H1 (cell line): ENCODE measurements at regions not wholly inside any gene's neighbourhood (a gene's known extent, or its start where the extent isn't known, plus 50 kb on each side); places are given as distances from the start of the nearest gene placed in this dataset.

ENCODE experiments used
- CTCF ChIA-PET: fragments of 300-600 bp; sonication (Branson Sonifier 250); formaldehyde crosslinking; loops from one replicate; lab custom pipeline; 2021; ENCODE audit not compliant: partially characterized antibody; lab: Charles Lee
- POLR2A ChIA-PET: fragments of 300-600 bp; sonication (Branson Sonifier 250); formaldehyde crosslinking; loops from one replicate; lab custom pipeline; 2021; ENCODE audit warnings: inconsistent platforms; ENCODE audit not compliant: partially characterized antibody; lab: Charles Lee
- DNase-seq, 2 experiments: peaks; one replicate each; pipeline versions ENCODE4 v3.0.0 to v3.0.0-alpha.2; 2010 to 2022; ENCODE audit warnings: low spot score in 2 of 2, low read depth in 1 of 2, mixed read lengths in 1 of 2
- FAIRE-seq: peaks from 2 replicates; lab custom pipeline; 2011; peaks lifted over from hg19 to GRCh38; lab: Jason Lieb, UNC
- H2AFZ ChIP-seq: 2 replicates; pipeline ENCODE4 v1.8.1; 2012; ENCODE audit warnings: low read length, inconsistent platforms
- H2AK5ac ChIP-seq: 2 replicates; pipeline ENCODE4 v1.6.1; 2013; ENCODE audit warnings: low read depth, low read length
- H2BK120ac ChIP-seq: replicated peaks from 2 replicates; pipeline ENCODE3; 2013; ENCODE audit warnings: low read depth, low read length, inconsistent platforms
- H2BK12ac ChIP-seq: 2 replicates; pipeline ENCODE4 v1.6.1; 2013; ENCODE audit warnings: low read depth, low read length
- H2BK15ac ChIP-seq: 2 replicates; pipeline ENCODE4 v1.6.1; 2013; ENCODE audit warnings: low read length
- H2BK20ac ChIP-seq: 2 replicates; pipeline ENCODE4 v1.6.1; 2013; ENCODE audit warnings: low read length
- H2BK5ac ChIP-seq: 2 replicates; pipeline ENCODE4 v1.6.1; 2013; ENCODE audit warnings: low read depth, low read length
- H3K14ac ChIP-seq: 2 replicates; pipeline ENCODE4 v1.6.1; 2013; ENCODE audit warnings: inconsistent platforms; ENCODE audit not compliant: insufficient read length
- H3K18ac ChIP-seq: 2 replicates; pipeline ENCODE4 v1.6.1; 2013; ENCODE audit warnings: low read length; ENCODE audit errors: extremely low read depth
- H3K23ac ChIP-seq: 2 replicates; pipeline ENCODE4 v1.6.1; 2013; ENCODE audit warnings: inconsistent platforms; ENCODE audit not compliant: insufficient read length
- H3K23me2 ChIP-seq: 2 replicates; pipeline ENCODE4 v1.6.1; 2013; ENCODE audit warnings: low read depth, low read length
- H3K27ac ChIP-seq: 2 replicates; pipeline ENCODE4 v1.6.1; 2011; ENCODE audit warnings: low read depth, low read length, inconsistent platforms
- H3K27me3 ChIP-seq, 4 experiments: replicated peaks in 1 of 4; 1 replicate in 1 of 4; 2 replicates in 3 of 4; pipeline versions ENCODE4 v1.6.1 to v1.8.1; 2011 to 2013; ENCODE audit warnings: low read length in 3 of 4, mild to moderate bottlenecking in 3 of 4, inconsistent platforms in 2 of 4, mixed read lengths in 2 of 4, moderate library complexity in 1 of 4; ENCODE audit not compliant: control insufficient read depth in 3 of 4, insufficient read depth in 3 of 4; ENCODE audit errors: extremely low read depth in 1 of 4
- H3K36me3 ChIP-seq, 4 experiments: 2 replicates each; pipeline versions ENCODE4 v1.6.1 to v1.8.1; 2011 to 2013; ENCODE audit warnings: mild to moderate bottlenecking in 4 of 4, low read length in 3 of 4, moderate library complexity in 2 of 4, control low read depth in 1 of 4, inconsistent platforms in 1 of 4; ENCODE audit not compliant: insufficient read depth in 4 of 4, control insufficient read depth in 2 of 4
- H3K4ac ChIP-seq: replicated peaks from 2 replicates; pipeline ENCODE3; 2013; ENCODE audit warnings: low read length, low read depth, mixed read lengths, inconsistent platforms; ENCODE audit not compliant: insufficient read length
- H3K4me1 ChIP-seq, 4 experiments: replicated peaks in 1 of 4; 1 replicate in 1 of 4; 2 replicates in 3 of 4; pipeline versions ENCODE4 v1.6.1 to v1.8.1; 2011 to 2013; ENCODE audit warnings: low read length in 3 of 4, inconsistent platforms in 2 of 4, mixed read lengths in 1 of 4; ENCODE audit not compliant: insufficient read depth in 4 of 4, control insufficient read depth in 3 of 4
- H3K4me2 ChIP-seq, 2 experiments: 2 replicates each; pipeline versions ENCODE4 v1.6.1 to v1.8.1; 2011 to 2013; ENCODE audit warnings: low read depth in 2 of 2, low read length in 2 of 2, control low read depth in 1 of 2, inconsistent platforms in 1 of 2, mild to moderate bottlenecking in 1 of 2; ENCODE audit not compliant: insufficient read depth in 1 of 2
- H3K4me3 ChIP-seq, 4 experiments: fragments of 200-600, 300-600 bp in 1 of 4; sonication (generic), shearing (Covaris generic), sonication (Bioruptor Twin) in 1 of 4; 2 replicates each; pipeline versions ENCODE4 v1.5.1 to v1.8.1; 2011 to 2016; ENCODE audit warnings: low read length in 4 of 4, low read depth in 3 of 4, control low read depth in 2 of 4, inconsistent platforms in 2 of 4, mild to moderate bottlenecking in 2 of 4, mixed read lengths in 1 of 4, moderate library complexity in 1 of 4; ENCODE audit not compliant: insufficient read depth in 2 of 4; ENCODE audit errors: extremely low read depth in 1 of 4
- H3K56ac ChIP-seq: replicated peaks from 2 replicates; pipeline ENCODE3; 2013; ENCODE audit warnings: low read depth, mild to moderate bottlenecking, mixed read lengths, low read length, inconsistent platforms; ENCODE audit not compliant: insufficient read length
- H3K79me1 ChIP-seq: 2 replicates; pipeline ENCODE4 v1.6.1; 2013; ENCODE audit warnings: low read depth, low read length, control low read depth
- H3K79me2 ChIP-seq, 2 experiments: 2 replicates each; pipeline versions ENCODE4 v1.6.1 to v1.8.1; 2012 to 2013; ENCODE audit warnings: low read length in 2 of 2, mild to moderate bottlenecking in 2 of 2, inconsistent platforms in 1 of 2; ENCODE audit not compliant: insufficient read depth in 2 of 2, control insufficient read depth in 1 of 2
- H3K9ac ChIP-seq, 4 experiments: replicated peaks in 1 of 4; 1 replicate in 1 of 4; 2 replicates in 3 of 4; pipeline versions ENCODE4 v1.6.1 to v1.8.1; 2011 to 2013; ENCODE audit warnings: low read depth in 3 of 4, low read length in 3 of 4, control low read depth in 2 of 4, mild to moderate bottlenecking in 2 of 4, moderate library complexity in 2 of 4, inconsistent platforms in 1 of 4; ENCODE audit errors: extremely low read depth in 1 of 4
- H3K9me3 ChIP-seq, 2 experiments: 2 replicates each; pipeline versions ENCODE4 v1.6.1 to v1.8.1; 2012 to 2013; ENCODE audit warnings: mild to moderate bottlenecking in 2 of 2, moderate library complexity in 2 of 2, control low read depth in 1 of 2, inconsistent platforms in 1 of 2, low read depth in 1 of 2, low read length in 1 of 2, mixed read lengths in 1 of 2; ENCODE audit not compliant: insufficient read depth in 2 of 2
- H4K20me1 ChIP-seq, 2 experiments: replicated peaks in 1 of 2; 2 replicates each; pipeline versions ENCODE3 to v1.8.1; 2011 to 2013; ENCODE audit warnings: inconsistent platforms in 2 of 2, low read length in 2 of 2, mild to moderate bottlenecking in 1 of 2; ENCODE audit not compliant: insufficient read depth in 2 of 2, control insufficient read depth in 1 of 2
- H4K5ac ChIP-seq: 2 replicates; pipeline ENCODE4 v1.6.1; 2013; ENCODE audit warnings: low read length, low read depth, mixed read lengths, inconsistent platforms; ENCODE audit not compliant: insufficient read length
- H4K8ac ChIP-seq: 2 replicates; pipeline ENCODE4 v1.8.0; 2013; ENCODE audit warnings: mild to moderate bottlenecking, moderate library complexity, low read length, inconsistent platforms; ENCODE audit not compliant: insufficient read depth; ENCODE audit errors: extremely low read depth
- H4K91ac ChIP-seq: replicated peaks from 2 replicates; pipeline ENCODE3; 2013; ENCODE audit warnings: low read length, mixed read lengths, inconsistent platforms; ENCODE audit not compliant: insufficient read length
- BCL11A ChIP-seq, 2 experiments: IDR thresholded peaks; one replicate each; pipeline ENCODE4 v1.6.1; 2011; ENCODE audit warnings: low read depth in 2 of 2, low read length in 2 of 2, mild to moderate bottlenecking in 2 of 2
- EGR1 ChIP-seq: IDR thresholded peaks from 2 replicates; pipeline ENCODE4 v1.6.1; 2011; ENCODE audit warnings: low read depth, low read length, borderline replicate concordance
- GTF2F1 ChIP-seq: IDR thresholded peaks from 2 replicates; pipeline ENCODE4 v1.6.1; 2012; ENCODE audit warnings: low read depth, low read length, improper control_type of control experiment, borderline replicate concordance
- HDAC6 ChIP-seq: IDR thresholded peaks from one replicate; pipeline ENCODE4 v1.7.1; 2012; ENCODE audit warnings: low read depth, mild to moderate bottlenecking, inconsistent platforms, low read length, moderate library complexity
- KDM1A ChIP-seq: fragments of 200-600, 300-600 bp; sonication (generic); IDR thresholded peaks from 2 replicates; pipeline ENCODE4 v1.7.1; 2016; ENCODE audit warnings: mild to moderate bottlenecking, low read length, borderline replicate concordance
- KDM5A ChIP-seq: fragments of 200-600 bp; IDR thresholded peaks from 2 replicates; pipeline ENCODE4 v1.7.1; 2012; ENCODE audit warnings: mild to moderate bottlenecking, low read length, inconsistent platforms, mixed read lengths
- RAD21 ChIP-seq, 2 experiments: IDR thresholded peaks in 1 of 2; conservative IDR thresholded peaks in 1 of 2; 2 replicates each; pipeline ENCODE4 v1.6.1; 2011; ENCODE audit warnings: low read depth in 2 of 2, low read length in 2 of 2, improper control_type of control experiment in 1 of 2, inconsistent platforms in 1 of 2, mild to moderate bottlenecking in 1 of 2, moderate library complexity in 1 of 2
- SIRT6 ChIP-seq: IDR thresholded peaks from one replicate; pipeline ENCODE4 v1.7.1; 2012; ENCODE audit warnings: low read length, inconsistent platforms
- SIX5 ChIP-seq: IDR thresholded peaks from 2 replicates; pipeline ENCODE4 v1.6.1; 2011; ENCODE audit warnings: mild to moderate bottlenecking, low read depth, low read length
- SP2 ChIP-seq: IDR thresholded peaks from 2 replicates; pipeline ENCODE4 v1.6.1; 2012; ENCODE audit warnings: mild to moderate bottlenecking, low read length, inconsistent platforms
- TCF12 ChIP-seq: IDR thresholded peaks from 2 replicates; pipeline ENCODE4 v1.6.1; 2011; ENCODE audit warnings: low read depth, mild to moderate bottlenecking, low read length
- TEAD4 ChIP-seq: IDR thresholded peaks from 2 replicates; pipeline ENCODE4 v1.6.1; 2012; ENCODE audit warnings: low read depth, low read length, inconsistent platforms, mixed read lengths
- TF ChIP-seq, protein P1 (sequence below): IDR thresholded peaks from 2 replicates; pipeline ENCODE4 v1.6.1; 2011; ENCODE audit warnings: low read length, improper control_type of control experiment

DNA sequence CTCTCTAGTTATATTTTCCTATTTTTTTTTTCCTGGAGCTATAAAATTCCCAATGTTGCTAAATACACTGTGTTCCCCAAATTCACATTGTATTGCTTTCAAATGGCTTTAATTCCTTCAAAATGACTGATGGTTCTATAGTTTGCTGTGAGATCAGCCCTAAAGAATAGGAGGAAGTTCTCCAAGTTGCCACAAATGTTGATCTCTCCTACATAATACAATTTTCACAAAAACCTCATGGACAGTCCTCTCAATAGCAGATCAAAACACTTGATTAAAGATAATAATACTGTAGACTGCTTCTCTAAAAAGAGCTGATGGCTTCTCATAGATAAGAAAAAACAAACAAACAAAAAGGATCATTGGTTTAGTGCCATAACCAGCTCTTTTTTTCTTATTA lies 97.8 kb upstream of the CAV2 start:
- Histone ChIP-seq H3K4me2 (no peak overlapping the region), H3K9me3 (0 out of 4 replicates have a peak, but pooled peaks cover 0 to 4% of the 10 kb centered on the region in 2 experiments), H3K79me2 (no peaks in the 10 kb centered on the region), H3K4ac (no peak overlapping the region), H3K18ac (no peak overlapping the region), H3K9ac (no peak overlapping the region), H2BK120ac (no peak overlapping the region), H2AK5ac (no peak overlapping the region), H3K27me3 (no peaks in the 10 kb centered on the region), H4K20me1 (no peaks in the 10 kb centered on the region), H4K8ac (no peak overlapping the region), H3K14ac (no peak overlapping the region), H4K91ac (no peak overlapping the region), H3K4me3 (no peak overlapping the region), H3K4me1 (no peaks in the 10 kb centered on the region; a peak in 2 of 7 replicates), H3K36me3 (no peaks in the 10 kb centered on the region), H4K5ac (no peak overlapping the region), H3K79me1 (no peaks in the 10 kb centered on the region), H2BK20ac (no peak overlapping the region), H3K23me2 (peaks cover 1% of the 10 kb centered on the region; the same call in 1 of the 2 replicates), H2AFZ (no peak overlapping the region), H2BK12ac (no peak overlapping the region), H3K27ac (no peak overlapping the region), H2BK5ac (no peak overlapping the region), H2BK15ac (no peak overlapping the region), H3K56ac (no peak overlapping the region), H3K23ac (no peak overlapping the region)
- CTCF ChIA-PET = interaction anchor here (0.7 kb wide), 1 partner anchor 190 kb away, joined by 3 read pairs; no protein-coding TSS in a partner anchor
- no peak for DNase-seq
- POLR2A ChIA-PET = no interaction called here
- TF ChIP-seq GTF2F1 = no peak
- TF ChIP-seq EGR1 = no peak
- no peak for TF ChIP-seq RAD21 (IDR thresholded peaks at IDR 0.05 in 1 of 2, conservative IDR thresholded peaks at IDR 0.05 in 1 of 2; ENCODE audit: low read depth in 2 of 2, low read length in 2 of 2)
- TF ChIP-seq HDAC6 = no peak
- TF ChIP-seq KDM5A = no peak
- TF ChIP-seq, protein P1, sequence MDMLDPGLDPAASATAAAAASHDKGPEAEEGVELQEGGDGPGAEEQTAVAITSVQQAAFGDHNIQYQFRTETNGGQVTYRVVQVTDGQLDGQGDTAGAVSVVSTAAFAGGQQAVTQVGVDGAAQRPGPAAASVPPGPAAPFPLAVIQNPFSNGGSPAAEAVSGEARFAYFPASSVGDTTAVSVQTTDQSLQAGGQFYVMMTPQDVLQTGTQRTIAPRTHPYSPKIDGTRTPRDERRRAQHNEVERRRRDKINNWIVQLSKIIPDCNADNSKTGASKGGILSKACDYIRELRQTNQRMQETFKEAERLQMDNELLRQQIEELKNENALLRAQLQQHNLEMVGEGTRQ = no peak
- TF ChIP-seq SIX5 = no peak
- TF ChIP-seq SIRT6 = no peak
- no peak for TF ChIP-seq SP2
- TF ChIP-seq TEAD4 = no peak
- TF ChIP-seq BCL11A (IDR thresholded peaks at IDR 0.05; ENCODE audit: low read depth in 2 of 2, low read length in 2 of 2) = no peak
- no peak for TF ChIP-seq TCF12
- TF ChIP-seq KDM1A = no peak
- FAIRE-seq = no peak
